ENCODE measurements at regions not wholly inside any gene's neighbourhood (a gene's known extent, or its start where the extent isn't known, plus 50 kb on each side); places are given as distances from the start of the nearest gene placed in this dataset.
"Not testable (repeated sequence)": the region's sequence is repeated elsewhere in the genome, so short reads cannot be mapped to it uniquely, and the experiment has no call there.

- CTCF ChIA-PET (ENCODE audit: low intra/inter-chr PET ratio, low total read pairs); POLR2A ChIA-PET: not testable (repeated sequence)
- 30% methylated on average over 4 of the region's 5 CpGs for WGBS (ENCODE audit: low lambda C conversion rate)
Measured at GRCh38 chr7:110514975-110515551, 575.9 kb upstream of the LRRN3 start.

GRCh38 chr7:110519851-110520250 is 571.1 kb upstream of the LRRN3 start:
- Histone ChIP-seq H3K79me2 (ENCODE audit: insufficient read depth, low read length) (no peaks in the 10 kb centered on the region), H3K27me3 (ENCODE audit: control insufficient read depth in 1 of 2, insufficient read depth in 2 of 2, low read length in 2 of 2) (no peaks in the 10 kb centered on the region), H3K9me3 (ENCODE audit: low read length) (peaks cover 5% of the 10 kb centered on the region; the same call in 1 of the 2 replicates), H3K4me3 (replicated peaks in 1 of 3; ENCODE audit: insufficient read depth in 1 of 3, low read depth in 2 of 3, low read length in 3 of 3) (no peak overlapping the region), H3K9ac (ENCODE audit: insufficient read depth, low read depth, low read length) (no peak overlapping the region), H4K20me1 (ENCODE audit: insufficient read depth, low read length) (no peaks in the 10 kb centered on the region), H2AFZ (ENCODE audit: low read length) (no peak overlapping the region), H3K36me3 (replicated peaks in 1 of 2; ENCODE audit: control insufficient read depth in 1 of 2, insufficient read depth in 2 of 2, low read length in 2 of 2) (no peaks in the 10 kb centered on the region), H3K27ac (ENCODE audit: extremely low read length, insufficient read depth, low read length) (no peak overlapping the region), H3K4me1 (ENCODE audit: insufficient read depth, low read length) (peaks cover 36% of the 10 kb centered on the region), H3K4me2 (ENCODE audit: low read depth, low read length) (no peak overlapping the region)
- no peak for FAIRE-seq
- no peak for DNase-seq (ENCODE audit: low spot score)
- CTCF ChIA-PET (ENCODE audit: low intra/inter-chr PET ratio, low total read pairs): no interaction called here
- WGBS (ENCODE audit: low lambda C conversion rate): 62% methylated on average over 4 of the region's 8 CpGs
- in situ Hi-C loops (cut with HindIII; ENCODE audit: extremely low pct_ligation_motif_present, low pct_unique_long_range_greater_than_20kb): no loop called here
- POLR2A ChIA-PET: no interaction called here
- no peak for ATAC-seq
- no TSS peak for BruUV-seq (replicated peaks)
- intact Hi-C loops (cut with micrococcal nuclease; ENCODE audit: unreplicated experiment): loop anchor here (10.0 kb wide), 1 partner anchor 505 kb away; no protein-coding TSS in a partner anchor
- no peak for TF ChIP-seq HDAC2 (CRISPR knock-in tag; IDR thresholded peaks at IDR 0.05)
- TF ChIP-seq KLF13 (CRISPR knock-in tag; IDR thresholded peaks at IDR 0.05): no peak
- no peak for TF ChIP-seq NFIB (CRISPR knock-in tag; IDR thresholded peaks at IDR 0.05; ENCODE audit: borderline replicate concordance)
- no peak for TF ChIP-seq ARNTL (CRISPR knock-in tag; IDR thresholded peaks at IDR 0.05)
- TF ChIP-seq ZNF792 (CRISPR knock-in tag; IDR thresholded peaks at IDR 0.05): no peak

More at GRCh38 chr7:110514975-110515551, 575.9 kb upstream of the LRRN3 start:
- H3K4me2 ChIP-seq (ENCODE audit: low read depth, low read length); H2AFZ ChIP-seq (ENCODE audit: low read length); H3K9me3 ChIP-seq (ENCODE audit: low read length); DNase-seq (ENCODE audit: low spot score); H3K9ac ChIP-seq (ENCODE audit: insufficient read depth, low read depth, low read length); in situ Hi-C loops (cut with HindIII; ENCODE audit: extremely low pct_ligation_motif_present, low pct_unique_long_range_greater_than_20kb); FAIRE-seq; H3K36me3 ChIP-seq (replicated peaks in 1 of 2; ENCODE audit: control insufficient read depth in 1 of 2, insufficient read depth in 2 of 2, low read length in 2 of 2); H3K27ac ChIP-seq (ENCODE audit: extremely low read length, insufficient read depth, low read length); H3K27me3 ChIP-seq (ENCODE audit: control insufficient read depth in 1 of 2, insufficient read depth in 2 of 2, low read length in 2 of 2); H3K79me2 ChIP-seq (ENCODE audit: insufficient read depth, low read length); intact Hi-C loops (cut with micrococcal nuclease; ENCODE audit: unreplicated experiment); H3K4me3 ChIP-seq (replicated peaks in 1 of 3; ENCODE audit: insufficient read depth in 1 of 3, low read depth in 2 of 3, low read length in 3 of 3); BruUV-seq (replicated peaks); H3K4me1 ChIP-seq (ENCODE audit: insufficient read depth, low read length); H4K20me1 ChIP-seq (ENCODE audit: insufficient read depth, low read length); ATAC-seq: not testable (repeated sequence)
